ENCODE measurements at regions not wholly inside any gene's neighbourhood (a gene's known extent, or its start where the extent isn't known, plus 50 kb on each side); places are given as distances from the start of the nearest gene placed in this dataset.

DNA sequence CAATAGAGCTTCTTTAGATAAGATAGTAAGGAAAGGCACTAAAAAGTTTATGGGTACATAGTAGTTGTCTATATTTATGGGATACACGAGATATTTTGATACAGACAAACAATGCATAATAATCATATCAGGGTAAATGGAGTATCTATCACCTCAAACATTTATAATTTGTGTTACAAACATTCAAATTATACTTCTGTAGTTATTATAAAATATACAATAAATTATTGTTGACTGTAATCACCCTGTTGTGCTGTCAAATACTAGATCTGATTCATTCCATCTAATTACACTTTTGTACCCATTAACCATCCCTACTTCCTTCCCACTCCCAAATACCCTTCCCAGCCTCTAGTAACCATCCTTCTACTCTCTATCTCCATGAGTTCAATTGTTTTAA, 179.7 kb downstream of the FOXG1 start:
- Histone ChIP-seq H3K56ac (ENCODE audit: extremely low read depth, insufficient read depth, low read length) (no peak overlapping the region), H2AFZ (replicated peaks; ENCODE audit: low read length, poor library complexity) (no peak overlapping the region), H3K4ac (ENCODE audit: low read depth, low read length) (no peak overlapping the region), H3K23ac (ENCODE audit: low read depth, low read length) (no peak overlapping the region), H3K9me1 (ENCODE audit: insufficient read depth, low read length) (no peaks in the 10 kb centered on the region), H3K4me2 (ENCODE audit: low read depth, low read length) (no peak overlapping the region), H3K18ac (ENCODE audit: low read depth, low read length) (no peak overlapping the region), H3K4me1 (ENCODE audit: control insufficient read depth, insufficient read depth, low read length) (no peaks in the 10 kb centered on the region), H4K20me1 (ENCODE audit: insufficient read depth, low read length) (no peaks in the 10 kb centered on the region), H3K9ac (ENCODE audit: low read depth, low read length) (no peak overlapping the region), H3K27me3 (ENCODE audit: control insufficient read depth, insufficient read depth, low read length) (no peaks in the 10 kb centered on the region), H4K91ac (ENCODE audit: insufficient read depth, low read depth, low read length) (no peak overlapping the region), H2AK9ac (replicated peaks; ENCODE audit: low read depth, low read length, poor library complexity) (no peak overlapping the region), H2BK15ac (ENCODE audit: low read depth, low read length) (no peak overlapping the region), H2BK20ac (ENCODE audit: low read depth, low read length) (no peak overlapping the region), H2BK5ac (ENCODE audit: low read depth, low read length, poor library complexity, severe bottlenecking) (no peak overlapping the region), H3K27ac (ENCODE audit: insufficient read depth, low read length) (no peak overlapping the region), H4K5ac (ENCODE audit: low read depth, low read length) (no peak overlapping the region), H3K9me3 (ENCODE audit: control insufficient read depth, insufficient read depth, low read length) (no peaks in the 10 kb centered on the region), H4K8ac (ENCODE audit: low read depth in 2 of 2, low read length in 2 of 2) (no peak overlapping the region), H3K36me3 (ENCODE audit: control insufficient read depth, insufficient read depth, low read length) (no peaks in the 10 kb centered on the region), H3K14ac (replicated peaks; ENCODE audit: low read depth, low read length) (no peak overlapping the region), H3K79me1 (ENCODE audit: low read depth in 1 of 2, low read length in 2 of 2) (no peaks in the 10 kb centered on the region), H2BK120ac (ENCODE audit: low read depth, low read length) (no peak overlapping the region), H2AK5ac (ENCODE audit: low read depth, low read length) (no peak overlapping the region), H3K4me3 (ENCODE audit: insufficient read depth, low read depth, low read length) (no peak overlapping the region)
- in situ Hi-C loops (cut with MboI; ENCODE audit: low sequenced_read_pairs) = no loop called here
- intact Hi-C loops (cut with micrococcal nuclease) = no loop called here
- WGBS, 2 experiments (ENCODE audit: extremely low coverage in 2 of 2, insufficient read length in 1 of 2) = no CpG with 5 or more reads among the region's 1 CpG
- ChIA-PET POLR2A (ENCODE audit: unreplicated experiment) (no interaction called here), CTCF (no interaction called here)
- DNase-seq (no peak), ATAC-seq (ENCODE audit: low read depth) (no peak)
- dilution Hi-C loops (cut with HindIII; ENCODE audit: low sequenced_read_pairs, unreplicated experiment) = no loop called here
- BruUV-seq (replicated peaks) = no TSS peak
- TF ChIP-seq NFE2L2 (IDR thresholded peaks at IDR 0.05; ENCODE audit: low read depth, low read length) = no peak
- TF ChIP-seq CEBPB (IDR thresholded peaks at IDR 0.05; ENCODE audit: low read depth, low read length) = no peak
- no peak for TF ChIP-seq RFX5 (IDR thresholded peaks at IDR 0.05; ENCODE audit: low read depth, low read length)
- TF ChIP-seq BHLHE40 (IDR thresholded peaks at IDR 0.05; ENCODE audit: low read depth, low read length) = no peak
- TF ChIP-seq MAFK (IDR thresholded peaks at IDR 0.05; ENCODE audit: low read depth, low read length) = no peak
- TF ChIP-seq MXI1 (IDR thresholded peaks at IDR 0.05; ENCODE audit: borderline replicate concordance, low read depth, low read length) = no peak
- no peak for TF ChIP-seq SMC3 (IDR thresholded peaks at IDR 0.05; ENCODE audit: low read depth, low read length)
- no peak for TF ChIP-seq FOS (IDR thresholded peaks at IDR 0.05; ENCODE audit: low read depth, low read length)
- TF ChIP-seq RAD21 (IDR thresholded peaks at IDR 0.05; ENCODE audit: low read length) = no peak
- TF ChIP-seq POLR2A (IDR thresholded peaks at IDR 0.05; ENCODE audit: low read depth, low read length) = no peak
- TF ChIP-seq, protein P1, sequence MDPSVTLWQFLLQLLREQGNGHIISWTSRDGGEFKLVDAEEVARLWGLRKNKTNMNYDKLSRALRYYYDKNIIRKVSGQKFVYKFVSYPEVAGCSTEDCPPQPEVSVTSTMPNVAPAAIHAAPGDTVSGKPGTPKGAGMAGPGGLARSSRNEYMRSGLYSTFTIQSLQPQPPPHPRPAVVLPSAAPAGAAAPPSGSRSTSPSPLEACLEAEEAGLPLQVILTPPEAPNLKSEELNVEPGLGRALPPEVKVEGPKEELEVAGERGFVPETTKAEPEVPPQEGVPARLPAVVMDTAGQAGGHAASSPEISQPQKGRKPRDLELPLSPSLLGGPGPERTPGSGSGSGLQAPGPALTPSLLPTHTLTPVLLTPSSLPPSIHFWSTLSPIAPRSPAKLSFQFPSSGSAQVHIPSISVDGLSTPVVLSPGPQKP (IDR thresholded peaks at IDR 0.05; ENCODE audit: borderline replicate concordance, low read depth, low read length) = no peak
- TF ChIP-seq RCOR1 (IDR thresholded peaks at IDR 0.05; ENCODE audit: insufficient replicate concordance, low read length) = no peak
- TF ChIP-seq MAZ (IDR thresholded peaks at IDR 0.05; ENCODE audit: borderline replicate concordance, low read depth, low read length) = no peak
- TF ChIP-seq, protein P2, sequence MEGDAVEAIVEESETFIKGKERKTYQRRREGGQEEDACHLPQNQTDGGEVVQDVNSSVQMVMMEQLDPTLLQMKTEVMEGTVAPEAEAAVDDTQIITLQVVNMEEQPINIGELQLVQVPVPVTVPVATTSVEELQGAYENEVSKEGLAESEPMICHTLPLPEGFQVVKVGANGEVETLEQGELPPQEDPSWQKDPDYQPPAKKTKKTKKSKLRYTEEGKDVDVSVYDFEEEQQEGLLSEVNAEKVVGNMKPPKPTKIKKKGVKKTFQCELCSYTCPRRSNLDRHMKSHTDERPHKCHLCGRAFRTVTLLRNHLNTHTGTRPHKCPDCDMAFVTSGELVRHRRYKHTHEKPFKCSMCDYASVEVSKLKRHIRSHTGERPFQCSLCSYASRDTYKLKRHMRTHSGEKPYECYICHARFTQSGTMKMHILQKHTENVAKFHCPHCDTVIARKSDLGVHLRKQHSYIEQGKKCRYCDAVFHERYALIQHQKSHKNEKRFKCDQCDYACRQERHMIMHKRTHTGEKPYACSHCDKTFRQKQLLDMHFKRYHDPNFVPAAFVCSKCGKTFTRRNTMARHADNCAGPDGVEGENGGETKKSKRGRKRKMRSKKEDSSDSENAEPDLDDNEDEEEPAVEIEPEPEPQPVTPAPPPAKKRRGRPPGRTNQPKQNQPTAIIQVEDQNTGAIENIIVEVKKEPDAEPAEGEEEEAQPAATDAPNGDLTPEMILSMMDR (conservative IDR thresholded peaks at IDR 0.05; ENCODE audit: low read depth, low read length) = no peak
- TF ChIP-seq CHD1 (IDR thresholded peaks at IDR 0.05; ENCODE audit: low read depth, low read length) = no peak
- TF ChIP-seq, protein P3, sequence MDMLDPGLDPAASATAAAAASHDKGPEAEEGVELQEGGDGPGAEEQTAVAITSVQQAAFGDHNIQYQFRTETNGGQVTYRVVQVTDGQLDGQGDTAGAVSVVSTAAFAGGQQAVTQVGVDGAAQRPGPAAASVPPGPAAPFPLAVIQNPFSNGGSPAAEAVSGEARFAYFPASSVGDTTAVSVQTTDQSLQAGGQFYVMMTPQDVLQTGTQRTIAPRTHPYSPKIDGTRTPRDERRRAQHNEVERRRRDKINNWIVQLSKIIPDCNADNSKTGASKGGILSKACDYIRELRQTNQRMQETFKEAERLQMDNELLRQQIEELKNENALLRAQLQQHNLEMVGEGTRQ (IDR thresholded peaks at IDR 0.05; ENCODE audit: low read depth, low read length) = no peak

Data from IMR-90 (cell line).